HG03521 (cell line): ENCODE measurements at regions not wholly inside any gene's neighbourhood (a gene's known extent, or its start where the extent isn't known, plus 50 kb on each side); places are given as distances from the start of the nearest gene placed in this dataset.

Experiments
- ATAC-seq: cut with Tn5 transposase; IDR thresholded peaks from one replicate; pipeline ENCODE4 v1.9.1; 2021; ENCODE audit warnings: mild to moderate bottlenecking, moderate library complexity; ENCODE audit not compliant: unreplicated experiment

GRCh38 chr5:81856948-81857928, 106.3 kb upstream of the SSBP2 start:
- no peak for ATAC-seq

GRCh38 chr5:81855591-81855990, 104.7 kb upstream of the SSBP2 start:
- ATAC-seq = no peak

DNA sequence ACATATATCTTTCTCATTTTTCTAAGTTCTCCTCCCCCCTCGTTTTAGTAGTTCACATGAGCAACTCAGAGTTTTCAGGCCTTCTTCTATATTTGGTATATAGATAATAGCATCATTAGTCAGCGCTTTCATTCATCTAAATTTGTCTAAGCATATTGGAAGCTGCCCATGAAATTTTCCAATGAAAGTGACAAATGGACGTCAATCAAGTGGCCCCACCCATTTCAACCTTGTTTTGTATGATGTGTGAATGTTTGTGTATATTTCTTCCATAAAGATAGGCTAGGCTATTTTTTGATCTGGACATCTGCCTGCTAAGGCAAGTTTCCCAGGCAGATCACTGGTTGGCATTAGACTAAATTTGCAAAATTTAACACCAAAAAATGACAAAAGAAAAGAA, 104.0 kb upstream of the SSBP2 start:
- ATAC-seq = no peak

GRCh38 chr5:81854485-81854884, 103.6 kb upstream of the SSBP2 start:
- no peak for ATAC-seq

DNA sequence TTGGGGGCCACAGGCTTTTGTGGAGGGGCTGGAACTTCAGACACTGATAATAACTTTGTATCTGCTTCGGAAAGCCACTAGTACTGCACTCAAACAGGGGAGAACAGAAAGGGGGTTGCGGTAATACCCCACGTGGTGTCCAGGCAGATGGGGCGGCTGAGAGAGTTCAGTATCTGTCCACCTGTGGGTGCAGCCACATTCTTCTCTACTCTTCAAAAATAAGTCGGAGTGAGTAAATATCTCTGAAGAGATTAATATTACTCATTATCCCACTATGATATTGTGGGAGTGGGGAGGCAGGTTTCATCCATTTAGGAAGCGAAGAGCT, 102.1 kb upstream of the SSBP2 start:
- ATAC-seq = no peak

- ATAC-seq = no peak
Measured at GRCh38 chr5:81852291-81853029, 101.6 kb upstream of the SSBP2 start.

- peak; percentile 76 for ATAC-seq
Measured at GRCh38 chr5:81851481-81852178, 100.7 kb upstream of the SSBP2 start.

- ATAC-seq = no peak
Measured at GRCh38 chr5:81850501-81851357, 99.8 kb upstream of the SSBP2 start.

DNA sequence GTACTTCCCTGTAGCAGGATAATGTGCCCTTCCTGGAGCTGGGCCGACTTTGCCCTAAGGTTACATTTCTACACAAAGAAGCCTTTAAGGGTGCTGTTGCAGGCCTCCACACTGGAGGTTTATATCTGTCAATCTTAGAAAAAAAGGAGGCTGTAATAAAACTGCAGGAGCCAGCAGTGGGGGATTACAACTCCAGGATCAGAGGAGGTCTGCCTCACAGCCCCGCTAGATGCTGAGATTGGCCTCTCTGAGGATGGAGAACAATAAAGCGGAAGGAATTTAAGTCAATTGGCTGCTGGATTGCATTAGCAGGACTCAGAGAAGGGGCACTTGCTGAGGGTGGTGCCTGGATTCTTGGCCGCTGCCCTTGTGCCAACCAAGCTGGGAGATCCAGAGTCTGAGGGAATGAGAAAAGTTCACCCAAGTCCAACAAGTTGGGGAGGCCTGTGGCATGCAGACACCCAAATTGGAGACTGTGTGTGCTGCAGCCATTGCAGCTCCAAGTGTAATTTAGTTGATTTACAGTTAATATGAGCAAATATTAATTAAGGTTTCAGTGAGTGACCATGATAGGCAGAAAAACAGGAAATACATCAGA, 99.0 kb upstream of the SSBP2 start:
- no peak for ATAC-seq

DNA sequence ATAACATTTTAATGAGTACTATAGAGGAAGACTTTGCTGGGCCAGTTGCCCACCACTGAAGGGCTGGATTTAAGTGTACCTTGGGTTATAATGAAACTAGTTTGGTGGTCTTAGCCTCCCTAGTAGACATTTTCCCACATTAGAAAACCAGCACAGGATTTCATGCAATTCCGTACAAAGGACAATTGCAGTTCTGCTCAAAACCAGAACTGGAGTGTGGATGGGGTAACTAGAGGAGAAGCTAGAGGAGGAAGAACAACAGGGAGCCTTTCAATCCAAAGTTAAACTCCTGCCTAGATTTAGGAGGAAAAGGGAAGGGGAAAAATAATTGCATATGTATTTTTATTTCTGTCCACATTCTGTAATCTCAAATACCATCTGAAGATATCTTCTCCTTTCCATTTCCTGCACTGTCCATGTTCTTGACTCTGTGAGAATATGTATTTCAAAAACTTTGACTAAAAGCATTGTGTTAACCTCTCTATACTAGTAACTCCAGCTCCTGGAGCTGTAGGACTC, 97.5 kb upstream of the SSBP2 start:
- no peak for ATAC-seq

DNA sequence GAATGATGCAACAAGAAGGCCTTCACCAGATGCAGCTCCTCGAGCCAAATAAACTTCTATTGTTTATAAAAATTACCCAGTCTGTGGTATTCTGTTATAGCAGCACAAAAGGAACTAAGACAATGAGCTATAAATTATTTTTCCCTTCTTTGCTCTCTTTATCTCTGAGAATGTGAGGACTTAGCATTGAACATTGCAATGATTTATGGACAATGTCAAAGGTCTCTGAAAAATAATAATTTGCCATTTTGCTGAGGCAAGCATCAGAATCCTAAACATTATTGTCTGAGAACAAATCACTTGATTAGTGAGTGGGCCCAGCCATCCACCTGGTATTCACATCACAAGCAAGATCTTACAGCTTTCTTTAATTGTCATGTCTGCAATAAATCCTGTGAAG, 95.4 kb upstream of the SSBP2 start:
- no peak for ATAC-seq

- no peak for ATAC-seq
Measured at GRCh38 chr5:81843845-81844244, 92.9 kb upstream of the SSBP2 start.

- no peak for ATAC-seq
Measured at GRCh38 chr5:81842795-81843398, 92.0 kb upstream of the SSBP2 start.

- no peak for ATAC-seq
Measured at GRCh38 chr5:81839034-81839433, 88.1 kb upstream of the SSBP2 start.

- peak; percentile 66 for ATAC-seq
Measured at GRCh38 chr5:81838307-81838906, 87.5 kb upstream of the SSBP2 start.

- ATAC-seq = no peak
Measured at GRCh38 chr5:81837667-81838306, 86.9 kb upstream of the SSBP2 start.

GRCh38 chr5:81835814-81836367, 85.0 kb upstream of the SSBP2 start:
- no peak for ATAC-seq

DNA sequence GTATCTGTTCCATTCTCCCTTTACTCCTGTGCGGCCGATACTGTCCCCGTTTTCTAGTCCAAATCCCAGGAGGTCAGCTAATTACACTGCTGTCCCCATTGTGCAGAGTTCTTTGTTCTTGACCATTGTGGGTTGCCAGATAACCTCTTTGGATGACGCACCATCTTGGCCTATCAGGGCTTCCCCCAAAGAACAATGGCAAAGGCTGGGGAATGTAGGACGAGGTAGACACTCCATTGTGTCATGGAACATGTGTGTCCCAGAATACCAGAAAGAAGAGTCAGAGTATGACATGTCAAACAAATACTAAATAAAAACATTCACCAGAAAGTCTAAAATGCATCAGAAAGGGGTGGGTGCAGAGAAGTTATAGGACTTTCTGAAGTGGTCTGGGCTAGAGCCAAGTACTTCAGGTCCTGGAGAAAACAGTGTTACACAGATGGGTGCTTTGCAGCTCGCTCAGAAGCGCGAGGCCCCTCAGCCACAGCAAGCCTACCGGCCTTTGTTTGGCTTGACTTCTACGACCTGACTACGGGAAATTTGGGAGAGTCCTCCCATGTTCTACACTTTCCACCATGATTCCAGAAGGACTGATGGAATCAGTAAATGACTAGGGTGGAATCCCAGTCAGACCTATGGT, 83.2 kb upstream of the SSBP2 start:
- ATAC-seq = no peak
